ENCODE measurements at regions not wholly inside any gene's neighbourhood (a gene's known extent, or its start where the extent isn't known, plus 50 kb on each side); places are given as distances from the start of the nearest gene placed in this dataset.
"Not testable (repeated sequence)": the region's sequence is repeated elsewhere in the genome, so short reads cannot be mapped to it uniquely, and the experiment has no call there.

GRCh38 chr12:61574339-61574738 lies 685.9 kb upstream of the USP15 start:
- Histone ChIP-seq H3K36me3 (ENCODE audit: control insufficient read depth, insufficient read depth, low read length) (no peaks in the 10 kb centered on the region), H3K9me3 (ENCODE audit: control insufficient read depth, low read length) (no peaks in the 10 kb centered on the region), H3K4me1 (ENCODE audit: control insufficient read depth, insufficient read depth, low read length, poor library complexity, severe bottlenecking) (no peaks in the 10 kb centered on the region), H3K27ac (ENCODE audit: low read depth, low read length, severe bottlenecking) (no peak overlapping the region), H3K4me3 (ENCODE audit: extremely low read depth, insufficient read depth, low read length, poor library complexity, severe bottlenecking) (no peak overlapping the region)
- WGBS, 2 experiments (ENCODE audit: insufficient coverage in 2 of 2): 89 to 100% methylated on average over 1 to 2 of the region's 3 CpGs

- WGBS, 2 experiments (ENCODE audit: insufficient coverage in 2 of 2): no CpG with 5 or more reads among the region's 1 CpG
- H3K27ac ChIP-seq (ENCODE audit: low read depth, low read length, severe bottlenecking): no peak overlapping the region
- no peaks in the 10 kb centered on the region for H3K9me3 ChIP-seq (ENCODE audit: control insufficient read depth, low read length)
- no peaks in the 10 kb centered on the region for H3K4me1 ChIP-seq (ENCODE audit: control insufficient read depth, insufficient read depth, low read length, poor library complexity, severe bottlenecking)
- H3K36me3 ChIP-seq (ENCODE audit: control insufficient read depth, insufficient read depth, low read length): no peaks in the 10 kb centered on the region
- H3K4me3 ChIP-seq (ENCODE audit: extremely low read depth, insufficient read depth, low read length, poor library complexity, severe bottlenecking): no peak overlapping the region
Measured at GRCh38 chr12:61584943-61585342, 675.3 kb upstream of the USP15 start.

GRCh38 chr12:61590864-61591263 lies 669.3 kb upstream of the USP15 start:
- not testable (repeated sequence) for H3K36me3 ChIP-seq (ENCODE audit: control insufficient read depth, insufficient read depth, low read length); H3K4me1 ChIP-seq (ENCODE audit: control insufficient read depth, insufficient read depth, low read length, poor library complexity, severe bottlenecking); H3K4me3 ChIP-seq (ENCODE audit: extremely low read depth, insufficient read depth, low read length, poor library complexity, severe bottlenecking); H3K9me3 ChIP-seq (ENCODE audit: control insufficient read depth, low read length); H3K27ac ChIP-seq (ENCODE audit: low read depth, low read length, severe bottlenecking)

GRCh38 chr12:61610143-61610542 lies 650.1 kb upstream of the USP15 start:
- H3K27ac ChIP-seq (ENCODE audit: low read depth, low read length, severe bottlenecking): no peak overlapping the region
- H3K4me1 ChIP-seq (ENCODE audit: control insufficient read depth, insufficient read depth, low read length, poor library complexity, severe bottlenecking): no peaks in the 10 kb centered on the region
- H3K9me3 ChIP-seq (ENCODE audit: control insufficient read depth, low read length): no peaks in the 10 kb centered on the region
- no peaks in the 10 kb centered on the region for H3K36me3 ChIP-seq (ENCODE audit: control insufficient read depth, insufficient read depth, low read length)
- no peak overlapping the region for H3K4me3 ChIP-seq (ENCODE audit: extremely low read depth, insufficient read depth, low read length, poor library complexity, severe bottlenecking)

GRCh38 chr12:61629702-61630101 lies 630.5 kb upstream of the USP15 start:
- Histone ChIP-seq H3K4me1 (ENCODE audit: control insufficient read depth, insufficient read depth, low read length, poor library complexity, severe bottlenecking) (no peaks in the 10 kb centered on the region), H3K27ac (ENCODE audit: low read depth, low read length, severe bottlenecking) (no peak overlapping the region), H3K36me3 (ENCODE audit: control insufficient read depth, insufficient read depth, low read length) (no peaks in the 10 kb centered on the region), H3K9me3 (ENCODE audit: control insufficient read depth, low read length) (peaks cover 3% of the 10 kb centered on the region), H3K4me3 (ENCODE audit: extremely low read depth, insufficient read depth, low read length, poor library complexity, severe bottlenecking) (no peak overlapping the region)
- WGBS, 2 experiments (ENCODE audit: insufficient coverage in 2 of 2): 62 to 71% methylated on average over 1 to 2 of the region's 2 CpGs

GRCh38 chr12:61646639-61647038 lies 613.6 kb upstream of the USP15 start:
- WGBS, 2 experiments (ENCODE audit: insufficient coverage in 2 of 2): 43 to 67% methylated on average over 1 to 2 of the region's 3 CpGs
- Histone ChIP-seq H3K36me3 (ENCODE audit: control insufficient read depth, insufficient read depth, low read length) (no peaks in the 10 kb centered on the region), H3K4me3 (ENCODE audit: extremely low read depth, insufficient read depth, low read length, poor library complexity, severe bottlenecking) (no peak overlapping the region), H3K4me1 (ENCODE audit: control insufficient read depth, insufficient read depth, low read length, poor library complexity, severe bottlenecking) (no peaks in the 10 kb centered on the region), H3K27ac (ENCODE audit: low read depth, low read length, severe bottlenecking) (no peak overlapping the region), H3K9me3 (ENCODE audit: control insufficient read depth, low read length) (no peaks in the 10 kb centered on the region)

GRCh38 chr12:61647566-61647965 lies 612.6 kb upstream of the USP15 start:
- WGBS, 2 experiments (ENCODE audit: insufficient coverage in 2 of 2): no CpG with 5 or more reads among the region's 2 CpGs
- Histone ChIP-seq H3K4me3 (ENCODE audit: extremely low read depth, insufficient read depth, low read length, poor library complexity, severe bottlenecking) (no peak overlapping the region), H3K36me3 (ENCODE audit: control insufficient read depth, insufficient read depth, low read length) (no peaks in the 10 kb centered on the region), H3K9me3 (ENCODE audit: control insufficient read depth, low read length) (no peaks in the 10 kb centered on the region), H3K27ac (ENCODE audit: low read depth, low read length, severe bottlenecking) (no peak overlapping the region), H3K4me1 (ENCODE audit: control insufficient read depth, insufficient read depth, low read length, poor library complexity, severe bottlenecking) (no peaks in the 10 kb centered on the region)

GRCh38 chr12:61652265-61652664 lies 607.9 kb upstream of the USP15 start:
- no CpG with 5 or more reads among the region's 2 CpGs for WGBS, 2 experiments (ENCODE audit: insufficient coverage in 2 of 2)
- Histone ChIP-seq H3K36me3 (ENCODE audit: control insufficient read depth, insufficient read depth, low read length) (no peaks in the 10 kb centered on the region), H3K9me3 (ENCODE audit: control insufficient read depth, low read length) (no peaks in the 10 kb centered on the region), H3K4me1 (ENCODE audit: control insufficient read depth, insufficient read depth, low read length, poor library complexity, severe bottlenecking) (no peaks in the 10 kb centered on the region), H3K4me3 (ENCODE audit: extremely low read depth, insufficient read depth, low read length, poor library complexity, severe bottlenecking) (no peak overlapping the region), H3K27ac (ENCODE audit: low read depth, low read length, severe bottlenecking) (no peak overlapping the region)

- H3K4me3 ChIP-seq (ENCODE audit: extremely low read depth, insufficient read depth, low read length, poor library complexity, severe bottlenecking): no peak overlapping the region
- no CpG with 5 or more reads among the region's 3 CpGs for WGBS, 2 experiments (ENCODE audit: insufficient coverage in 2 of 2)
- H3K36me3 ChIP-seq (ENCODE audit: control insufficient read depth, insufficient read depth, low read length): no peaks in the 10 kb centered on the region
- H3K4me1 ChIP-seq (ENCODE audit: control insufficient read depth, insufficient read depth, low read length, poor library complexity, severe bottlenecking): no peaks in the 10 kb centered on the region
- H3K9me3 ChIP-seq (ENCODE audit: control insufficient read depth, low read length): no peaks in the 10 kb centered on the region
- H3K27ac ChIP-seq (ENCODE audit: low read depth, low read length, severe bottlenecking): no peak overlapping the region
Measured at GRCh38 chr12:61654698-61655097, 605.5 kb upstream of the USP15 start.

- 40% methylated on average over 1 of the region's 1 CpG; no CpG with 5 or more reads in 1 of the 2 experiments for WGBS, 2 experiments (ENCODE audit: insufficient coverage in 2 of 2)
- H3K4me3 ChIP-seq (ENCODE audit: extremely low read depth, insufficient read depth, low read length, poor library complexity, severe bottlenecking): no peak overlapping the region
- no peaks in the 10 kb centered on the region for H3K9me3 ChIP-seq (ENCODE audit: control insufficient read depth, low read length)
- H3K36me3 ChIP-seq (ENCODE audit: control insufficient read depth, insufficient read depth, low read length): no peaks in the 10 kb centered on the region
- no peak overlapping the region for H3K27ac ChIP-seq (ENCODE audit: low read depth, low read length, severe bottlenecking)
- H3K4me1 ChIP-seq (ENCODE audit: control insufficient read depth, insufficient read depth, low read length, poor library complexity, severe bottlenecking): no peaks in the 10 kb centered on the region
Measured at GRCh38 chr12:61655241-61655640, 605.0 kb upstream of the USP15 start.

GRCh38 chr12:61667676-61668075 lies 592.5 kb upstream of the USP15 start:
- Histone ChIP-seq H3K27ac (ENCODE audit: low read depth, low read length, severe bottlenecking) (no peak overlapping the region), H3K4me3 (ENCODE audit: extremely low read depth, insufficient read depth, low read length, poor library complexity, severe bottlenecking) (no peak overlapping the region), H3K4me1 (ENCODE audit: control insufficient read depth, insufficient read depth, low read length, poor library complexity, severe bottlenecking) (no peaks in the 10 kb centered on the region), H3K9me3 (ENCODE audit: control insufficient read depth, low read length) (peaks cover 17% of the 10 kb centered on the region), H3K36me3 (ENCODE audit: control insufficient read depth, insufficient read depth, low read length) (no peaks in the 10 kb centered on the region)
- WGBS, 2 experiments (ENCODE audit: insufficient coverage in 2 of 2): 50% methylated on average over 1 of the region's 1 CpG; no CpG with 5 or more reads in 1 of the 2 experiments

GRCh38 chr12:61676520-61676919 lies 583.7 kb upstream of the USP15 start:
- H3K36me3 ChIP-seq (ENCODE audit: control insufficient read depth, insufficient read depth, low read length): no peaks in the 10 kb centered on the region
- H3K4me3 ChIP-seq (ENCODE audit: extremely low read depth, insufficient read depth, low read length, poor library complexity, severe bottlenecking): no peak overlapping the region
- H3K4me1 ChIP-seq (ENCODE audit: control insufficient read depth, insufficient read depth, low read length, poor library complexity, severe bottlenecking): no peaks in the 10 kb centered on the region
- no peak overlapping the region for H3K27ac ChIP-seq (ENCODE audit: low read depth, low read length, severe bottlenecking)
- peaks cover 4% of the 10 kb centered on the region for H3K9me3 ChIP-seq (ENCODE audit: control insufficient read depth, low read length)
